Stimulated activated CD8-positive, alpha-beta memory T cell treated with anti-CD3 and anti-CD28 coated beads, Interleukin-4, amount 100 ng/mL, for 48 hours (primary cell): ENCODE measurements at regions not wholly inside any gene's neighbourhood (a gene's known extent, or its start where the extent isn't known, plus 50 kb on each side); places are given as distances from the start of the nearest gene placed in this dataset.
A peak's percentile ranks its signal among the peaks of the same experiment; 100 is the strongest.
"Not testable (repeated sequence)": the region's sequence is repeated elsewhere in the genome, so short reads cannot be mapped to it uniquely, and the experiment has no call there.

Experiments used
- DNase-seq: peaks from one replicate; pipeline ENCODE4 v3.0.0-alpha.2; 2020

GRCh38 chr3:59404851-59405250, 355.0 kb upstream of the CFAP20DC start:
- no peak for DNase-seq

DNA sequence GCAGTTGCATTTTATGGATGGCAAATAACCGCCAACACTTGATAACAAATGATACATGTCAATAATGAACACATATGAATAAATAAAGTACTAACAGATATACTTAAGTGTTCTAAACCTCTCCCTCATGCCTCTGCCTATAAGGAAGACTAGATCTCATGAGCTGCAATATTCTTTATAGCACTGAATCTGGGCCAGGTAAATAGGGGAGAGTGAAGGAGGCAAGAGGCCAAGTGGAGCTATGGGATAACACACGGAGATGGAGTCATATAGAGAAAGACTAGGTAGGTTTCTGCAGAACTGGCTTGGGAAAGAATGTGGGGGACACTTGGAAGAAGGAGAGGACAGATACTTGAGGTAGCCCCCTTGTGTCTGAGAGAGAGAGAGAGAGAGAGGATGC, 354.2 kb upstream of the CFAP20DC start:
- no peak for DNase-seq

GRCh38 chr3:59401924-59402323, 352.1 kb upstream of the CFAP20DC start:
- no peak for DNase-seq

DNA sequence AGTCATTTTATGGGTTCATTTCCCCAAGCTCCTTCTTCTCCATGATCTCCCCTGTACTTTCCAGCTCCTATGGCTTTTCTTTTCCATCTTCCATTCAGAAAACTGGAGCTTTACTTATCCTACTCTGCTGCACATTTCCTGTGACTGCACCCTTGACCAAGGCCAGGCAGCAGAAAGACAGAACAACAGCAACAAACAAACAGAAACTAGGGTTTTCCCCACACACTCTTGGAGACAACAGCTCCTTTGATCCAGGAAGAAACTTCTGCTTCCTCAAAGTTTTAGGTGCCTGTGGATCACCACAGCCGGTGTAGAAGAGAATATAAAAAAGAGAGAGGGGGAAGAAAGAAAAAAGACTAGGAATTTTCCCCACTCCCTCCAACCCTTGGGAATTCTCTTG, 342.3 kb upstream of the CFAP20DC start:
- DNase-seq: no peak

- DNase-seq: no peak
These were observed 341.3 kb upstream of the CFAP20DC start for GRCh38 chr3:59391131-59391530.

DNA sequence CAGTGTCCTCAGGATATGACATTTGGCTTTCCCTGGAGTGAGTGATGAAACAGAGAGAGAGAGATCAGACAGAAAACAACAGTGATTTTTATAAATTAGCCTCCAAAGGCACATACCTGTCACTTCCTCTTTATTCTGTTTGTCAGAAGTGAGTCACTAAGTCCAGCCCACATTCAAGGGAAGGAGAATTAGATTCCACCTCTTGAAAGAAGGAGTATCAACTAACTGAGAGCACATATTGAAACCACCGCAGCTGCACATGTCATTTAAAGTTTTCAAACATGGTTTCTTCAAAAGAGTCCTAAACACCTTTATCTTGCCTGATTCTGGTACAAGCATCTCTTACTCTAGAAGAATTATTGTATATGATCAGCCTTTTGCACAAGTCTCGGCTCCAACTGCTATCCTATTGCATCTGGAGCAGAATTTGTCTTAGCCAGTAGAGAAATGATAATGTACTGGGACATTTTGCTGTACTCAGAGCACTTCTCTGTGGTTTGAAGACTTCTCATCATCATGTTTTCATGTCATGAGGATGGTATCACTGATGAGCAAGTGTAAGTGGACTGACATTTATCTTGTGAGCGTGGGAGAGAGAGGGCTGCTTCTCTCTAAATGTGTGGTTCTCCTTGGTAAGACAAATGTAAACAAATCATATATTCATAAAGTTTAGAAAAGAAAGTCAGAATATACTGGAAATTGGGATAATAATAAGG, 338.9 kb upstream of the CFAP20DC start:
- DNase-seq: peak; percentile 32

DNA sequence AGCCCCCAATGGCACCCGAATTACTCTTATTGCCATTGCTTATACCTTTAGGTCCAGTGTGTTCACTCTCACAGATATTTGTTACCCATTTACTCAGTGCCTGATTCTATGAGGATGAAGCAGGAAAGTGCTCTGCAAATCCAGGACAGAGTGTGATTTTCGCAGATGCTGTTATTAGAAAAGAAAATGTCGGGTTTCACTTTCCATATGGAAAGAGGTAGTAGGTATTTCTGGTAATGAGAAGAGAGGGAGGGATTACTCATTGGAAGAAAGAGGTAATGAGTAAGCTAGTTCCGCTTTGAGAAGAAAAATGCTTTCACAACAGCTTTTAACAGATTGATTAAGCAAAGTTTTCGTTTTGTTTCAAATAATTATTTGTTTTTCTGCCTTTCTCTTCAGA, 336.3 kb upstream of the CFAP20DC start:
- DNase-seq: no peak

GRCh38 chr3:59385547-59385946, 335.7 kb upstream of the CFAP20DC start:
- DNase-seq: no peak

DNA sequence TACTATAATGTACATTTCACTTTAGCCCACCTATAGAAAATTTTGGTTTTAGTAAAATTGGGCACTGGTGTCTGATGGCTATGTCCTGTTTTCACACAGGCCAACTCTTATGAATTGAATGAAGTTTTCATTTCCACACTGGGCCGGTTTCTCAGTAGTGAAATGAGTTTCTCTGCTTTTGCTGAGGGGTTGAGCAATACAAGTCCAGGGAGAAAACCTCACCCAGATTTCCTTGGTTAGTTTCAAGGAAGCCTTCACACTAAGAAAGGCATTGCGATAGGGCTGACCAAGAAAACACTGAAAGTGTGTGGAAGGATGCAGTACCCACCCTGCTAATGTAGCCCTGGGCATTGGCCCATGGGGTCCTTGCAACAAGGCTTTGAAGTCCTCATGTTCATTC, 331.5 kb upstream of the CFAP20DC start:
- no peak for DNase-seq

- DNase-seq: no peak
These were observed 330.3 kb upstream of the CFAP20DC start for GRCh38 chr3:59380146-59380545.

- no peak for DNase-seq
These were observed 325.0 kb upstream of the CFAP20DC start for GRCh38 chr3:59374818-59375211.

GRCh38 chr3:59374091-59374817, 324.4 kb upstream of the CFAP20DC start:
- no peak for DNase-seq

DNA sequence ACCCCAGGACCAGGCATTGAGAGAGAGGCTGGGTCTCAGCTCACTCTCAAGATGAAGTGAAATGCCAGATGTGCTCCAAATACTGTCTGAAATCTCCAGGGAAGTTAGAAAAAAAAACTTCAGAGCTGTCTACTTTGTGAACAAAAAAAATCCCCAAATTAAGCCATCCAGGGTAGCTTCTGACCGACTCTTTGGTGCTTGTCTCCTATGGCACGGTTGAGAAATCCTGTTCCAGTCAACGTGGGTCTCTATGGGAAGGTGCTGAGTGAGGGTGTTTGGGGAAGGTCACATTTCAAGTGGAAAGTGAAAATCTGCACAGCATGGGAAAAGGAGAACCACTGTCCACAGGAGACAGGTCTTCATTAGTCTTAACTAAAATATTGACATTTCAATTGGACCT, 322.5 kb upstream of the CFAP20DC start:
- DNase-seq: no peak

DNA sequence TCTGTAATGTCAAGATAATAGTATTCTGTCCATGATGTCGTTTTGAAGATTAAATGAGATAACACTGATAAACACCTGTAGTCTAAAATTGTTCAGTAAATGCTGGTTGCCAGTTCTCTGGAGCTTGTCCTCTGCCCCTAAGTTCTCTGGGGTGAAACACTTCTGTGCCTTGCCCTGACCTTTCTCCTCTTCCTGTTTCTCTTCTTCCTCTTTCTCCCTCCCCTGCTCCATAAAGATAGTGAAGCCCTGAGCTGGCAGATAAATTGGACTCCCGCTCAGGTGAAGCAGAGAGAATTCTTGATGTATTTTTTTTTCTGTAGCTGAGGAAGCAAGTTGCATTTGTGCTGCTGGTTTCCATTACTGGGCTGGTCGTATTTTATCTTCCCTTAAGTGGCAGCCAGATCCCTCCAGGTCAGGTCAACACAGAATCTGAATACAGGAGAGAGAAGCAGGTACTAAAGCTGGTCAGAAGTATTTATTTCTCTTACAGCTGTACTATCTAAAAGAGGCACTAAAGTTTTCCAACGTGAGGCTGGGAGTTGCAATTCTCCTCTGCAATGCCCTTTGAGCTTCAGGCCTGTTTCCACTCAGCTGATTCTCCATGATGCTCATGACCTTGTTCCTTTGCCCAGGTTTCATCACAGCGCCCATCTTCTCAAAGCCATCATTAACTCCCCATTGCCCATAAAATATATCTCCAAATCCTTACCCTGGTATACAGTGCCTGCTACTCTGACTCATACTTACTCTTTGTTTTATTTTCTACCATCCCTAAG, 319.3 kb upstream of the CFAP20DC start:
- no peak for DNase-seq

DNA sequence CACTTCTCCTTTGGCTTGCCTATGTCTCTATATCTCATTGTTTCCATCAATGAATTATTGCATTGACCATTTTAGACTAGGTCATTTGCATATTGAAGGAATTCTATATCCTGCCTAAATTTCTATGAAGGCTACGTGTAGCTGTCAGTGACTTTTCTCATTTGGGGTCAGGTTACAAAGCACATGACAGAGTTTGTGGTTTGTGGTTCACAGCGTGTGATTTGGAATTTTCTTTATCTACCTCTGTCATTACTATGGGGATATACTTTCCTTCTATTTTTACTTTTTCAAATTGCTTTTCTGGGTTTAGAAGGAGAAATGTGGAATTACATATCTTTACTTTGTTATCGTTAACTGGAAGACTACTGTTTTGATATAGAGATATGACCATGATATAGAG, 317.3 kb upstream of the CFAP20DC start:
- DNase-seq: no peak

DNA sequence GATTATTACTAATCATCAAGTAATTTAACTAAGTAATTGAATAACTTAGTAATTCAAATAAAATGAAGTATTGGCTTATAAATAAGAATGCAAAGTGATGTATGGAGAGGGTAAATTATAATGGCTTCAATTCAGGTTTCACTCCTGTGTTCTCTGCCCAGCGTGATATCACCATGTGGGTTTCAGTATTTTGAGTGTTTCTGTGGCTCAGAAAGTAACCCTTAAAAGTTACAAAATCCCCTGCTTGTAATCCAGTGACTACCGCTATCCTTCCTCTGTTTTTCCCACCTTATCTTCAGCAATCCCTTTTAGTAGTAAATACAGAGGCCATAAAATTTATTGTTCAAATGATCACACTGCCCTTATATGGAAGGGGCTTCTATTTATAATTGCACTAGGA, 316.4 kb upstream of the CFAP20DC start:
- DNase-seq: no peak

- no peak for DNase-seq
These were observed 314.7 kb upstream of the CFAP20DC start for GRCh38 chr3:59364496-59364895.

- DNase-seq: not testable (repeated sequence)
These were observed 310.5 kb upstream of the CFAP20DC start for GRCh38 chr3:59360312-59360711.

GRCh38 chr3:59341459-59341858, 291.6 kb upstream of the CFAP20DC start:
- DNase-seq: no peak

DNA sequence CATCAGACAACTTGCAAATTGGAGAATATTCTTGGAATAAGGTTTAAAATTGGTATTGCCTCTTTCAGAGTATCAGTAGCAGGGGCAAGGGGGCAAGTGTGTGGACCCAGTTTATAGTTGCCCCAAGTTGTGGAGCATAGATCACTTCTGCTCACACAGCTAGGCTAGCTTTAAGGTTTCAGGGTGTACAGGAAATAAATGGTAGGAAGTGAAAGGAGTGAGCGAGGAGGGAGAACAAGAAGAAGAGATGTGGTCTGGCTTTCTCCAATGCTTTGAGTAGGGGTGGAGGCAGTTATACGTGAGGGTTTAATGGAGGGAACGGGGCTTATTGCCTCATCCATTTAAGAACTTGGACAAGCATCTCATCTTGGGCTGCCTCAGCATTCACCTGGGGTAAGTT, 290.0 kb upstream of the CFAP20DC start:
- no peak for DNase-seq

- DNase-seq: no peak
These were observed 289.1 kb upstream of the CFAP20DC start for GRCh38 chr3:59338934-59339333.

DNA sequence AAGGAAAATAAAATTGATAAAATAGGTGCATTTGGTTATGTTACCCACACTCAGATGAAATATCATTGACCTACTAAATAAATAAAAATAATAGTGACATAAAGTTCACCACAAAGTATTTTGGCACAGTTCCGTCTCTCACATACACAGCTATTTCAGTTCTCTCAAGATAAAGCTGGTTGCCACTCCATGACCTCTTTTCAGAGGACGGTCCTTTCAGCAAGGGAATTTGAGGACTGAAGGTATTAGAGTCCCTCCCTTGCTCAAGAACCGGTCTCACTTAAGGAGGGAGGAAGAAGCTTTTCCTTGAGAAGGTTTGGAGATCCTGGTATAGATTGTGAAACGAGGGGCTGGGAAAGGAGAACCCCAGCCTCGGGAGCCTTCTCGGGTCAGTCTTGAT, 285.5 kb upstream of the CFAP20DC start:
- no peak for DNase-seq

DNA sequence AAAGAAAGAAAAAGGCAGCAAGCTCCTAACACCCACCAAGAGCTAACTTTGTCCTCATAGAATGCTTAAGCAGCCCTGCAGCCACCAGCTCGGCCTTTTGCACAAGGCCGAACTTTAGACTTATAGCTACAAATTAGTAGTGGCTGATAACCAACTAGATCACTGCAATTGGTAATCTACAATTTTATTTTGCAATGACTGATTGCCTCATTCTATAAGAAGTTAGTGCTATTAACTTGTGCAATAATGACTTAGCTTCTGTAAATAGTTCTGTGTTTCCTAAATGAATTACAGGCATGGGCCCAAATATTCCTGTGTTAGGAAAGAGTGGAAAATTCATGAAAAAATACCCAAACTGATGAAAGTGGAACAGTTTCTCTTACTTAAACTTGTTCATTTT, 284.8 kb upstream of the CFAP20DC start:
- DNase-seq: no peak

- DNase-seq: no peak
These were observed 277.6 kb upstream of the CFAP20DC start for GRCh38 chr3:59327376-59327808.
